ENCODE measurements at regions not wholly inside any gene's neighbourhood (a gene's known extent, or its start where the extent isn't known, plus 50 kb on each side); places are given as distances from the start of the nearest gene placed in this dataset.
"Not testable (repeated sequence)": the region's sequence is repeated elsewhere in the genome, so short reads cannot be mapped to it uniquely, and the experiment has no call there.

DNA sequence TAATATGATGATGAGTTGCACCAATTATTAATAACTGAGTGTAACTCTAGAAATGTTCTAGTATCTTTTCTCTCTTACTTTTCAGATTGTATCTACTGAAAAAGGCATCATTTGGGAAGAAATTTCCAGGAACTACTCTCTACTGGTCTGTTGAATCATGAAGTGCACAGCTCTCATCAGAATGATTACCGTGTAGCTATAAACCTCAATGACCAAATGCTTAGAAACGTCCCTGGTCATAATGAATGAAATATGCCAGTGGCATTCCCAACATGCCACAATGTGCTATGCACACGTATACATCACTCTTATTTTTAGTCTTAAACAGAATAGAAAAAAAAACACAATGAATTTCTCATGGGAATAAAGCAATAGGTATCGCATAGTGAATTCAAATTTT is 534.3 kb upstream of the OLFM3 start:
- FAIRE-seq = peak; percentile 67

DNA sequence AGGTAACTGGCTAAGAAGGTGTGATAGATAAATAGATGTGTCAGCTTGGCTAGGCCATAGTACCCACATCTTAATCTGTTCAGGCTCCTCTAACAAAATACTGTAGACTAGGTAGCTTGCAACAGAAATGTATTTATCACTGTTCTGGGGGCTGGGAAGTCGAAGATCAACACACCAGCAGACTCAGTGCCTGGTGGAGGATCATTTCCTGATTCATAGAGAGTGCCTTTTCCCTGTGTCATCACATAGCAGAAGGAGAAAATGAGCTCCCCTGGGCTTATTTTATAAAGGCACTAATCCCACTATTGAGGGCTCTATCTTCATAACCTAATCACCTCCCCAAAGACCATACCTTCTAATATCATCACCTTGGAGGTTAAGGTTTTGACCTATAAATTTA is 532.7 kb upstream of the OLFM3 start:
- peak; percentile 40 for DNase-seq (ENCODE audit: low spot score)
- no peak for FAIRE-seq

More for the DNA sequence above, 534.3 kb upstream of the OLFM3 start:
- peak; percentile 88 for DNase-seq (ENCODE audit: low spot score)

GRCh38 chr1:102500758-102501157 is 504.0 kb upstream of the OLFM3 start:
- no peak for DNase-seq (ENCODE audit: low spot score)
- no peak for FAIRE-seq

DNA sequence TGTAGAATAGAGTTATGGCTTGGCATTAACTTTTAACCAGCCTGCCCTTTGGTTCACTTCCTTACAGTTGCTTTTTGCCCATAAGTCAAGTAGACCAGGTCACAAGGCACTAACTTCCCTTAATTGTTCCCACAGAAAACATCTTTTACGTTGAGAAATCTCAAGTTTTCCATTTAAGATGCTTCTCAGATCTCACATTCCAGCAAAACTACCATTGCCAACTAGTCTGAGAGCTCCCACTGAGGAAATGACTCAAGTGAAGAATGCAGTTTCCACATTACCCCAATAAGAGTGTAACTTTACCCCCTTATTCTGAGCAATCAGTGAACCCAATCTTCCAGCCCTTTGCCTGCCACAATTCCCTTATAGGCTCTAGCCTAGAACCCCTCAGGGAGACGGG is 502.2 kb upstream of the OLFM3 start:
- DNase-seq (ENCODE audit: low spot score) (no peak), FAIRE-seq (no peak)

DNA sequence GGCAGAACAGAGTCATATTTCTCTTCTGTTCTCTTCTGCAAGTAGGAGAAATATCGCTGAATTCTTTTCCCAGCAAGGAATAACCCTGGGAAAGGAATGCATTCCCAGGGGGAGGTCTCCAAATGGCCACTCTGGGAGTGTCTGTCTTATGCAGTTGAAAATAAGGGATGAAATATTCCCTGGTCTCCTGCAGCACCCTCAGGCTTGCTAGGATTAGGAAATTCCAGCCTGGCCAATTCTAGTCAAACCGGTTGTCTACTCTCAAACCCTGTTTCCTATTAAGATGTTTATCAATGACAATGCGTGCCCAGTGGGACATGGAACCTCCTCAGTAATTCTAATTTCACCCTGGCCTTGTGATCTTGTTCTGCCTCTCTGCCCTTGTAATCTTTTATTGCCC is 501.1 kb upstream of the OLFM3 start:
- not testable (repeated sequence) for DNase-seq (ENCODE audit: low spot score); FAIRE-seq

DNA sequence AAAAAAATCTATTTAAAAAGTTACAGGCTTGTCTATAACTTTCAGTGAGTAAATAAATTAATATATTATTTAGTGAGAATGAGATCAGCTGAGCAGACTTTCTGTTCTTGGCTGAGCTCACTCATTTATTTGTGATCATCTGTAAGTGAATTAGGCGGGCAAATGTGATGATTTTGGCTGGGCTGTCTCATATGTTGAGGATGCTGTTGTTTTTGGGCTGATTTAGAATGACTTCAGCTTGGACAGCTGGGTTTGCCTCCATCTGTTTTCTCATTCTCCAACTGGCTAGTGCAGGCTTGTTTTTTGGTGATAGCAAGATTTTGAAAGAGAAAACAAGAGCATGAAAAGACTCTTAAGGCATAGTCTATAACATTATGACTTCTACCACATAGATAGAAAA is 475.8 kb upstream of the OLFM3 start:
- FAIRE-seq (no peak), DNase-seq (ENCODE audit: low spot score) (no peak)

DNA sequence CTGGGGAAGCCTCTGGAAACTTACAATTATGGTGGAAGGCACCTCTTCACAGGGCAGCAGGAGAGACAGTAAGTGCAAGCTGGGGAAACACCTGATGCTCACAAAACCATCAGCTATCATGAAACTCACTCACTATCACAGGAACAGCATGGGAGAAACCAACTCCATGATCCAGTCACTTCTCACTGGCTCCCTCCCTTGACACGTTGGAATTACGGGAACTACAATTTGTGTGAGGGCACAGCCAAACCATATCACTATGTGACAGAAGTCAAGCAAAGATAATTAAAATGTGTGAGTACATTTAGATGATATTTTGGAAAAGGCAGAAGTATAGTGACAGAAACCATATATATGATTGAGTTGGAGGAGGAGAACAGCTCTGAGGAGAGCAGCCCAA is 474.0 kb upstream of the OLFM3 start:
- FAIRE-seq (no peak), DNase-seq (ENCODE audit: low spot score) (no peak)

GRCh38 chr1:102466487-102466886 is 469.8 kb upstream of the OLFM3 start:
- FAIRE-seq = no peak
- DNase-seq (ENCODE audit: low spot score) = no peak

DNA sequence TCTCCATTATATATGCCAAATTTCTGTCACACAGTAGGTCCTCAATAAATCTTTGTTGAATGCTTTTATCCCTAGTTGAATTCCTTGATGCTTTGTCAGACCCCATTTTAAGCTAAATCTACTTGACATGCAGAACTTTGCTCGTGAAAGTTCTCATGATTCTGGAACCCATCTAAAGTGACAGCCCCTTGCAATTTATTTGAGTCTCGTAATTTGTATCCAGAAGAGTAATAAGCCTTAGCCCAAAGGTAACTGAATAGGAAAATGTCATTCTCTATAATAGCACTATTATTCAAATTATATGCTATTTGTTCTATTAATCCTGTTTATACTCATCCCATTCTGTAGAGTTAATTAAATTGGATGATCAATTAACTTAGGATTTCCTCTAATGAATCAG is 466.6 kb upstream of the OLFM3 start:
- no peak for FAIRE-seq
- no peak for DNase-seq (ENCODE audit: low spot score)

- not testable (repeated sequence) for DNase-seq (ENCODE audit: low spot score); FAIRE-seq
Measured at GRCh38 chr1:102442317-102442716, 445.6 kb upstream of the OLFM3 start.

GRCh38 chr1:102435483-102435882 is 438.8 kb upstream of the OLFM3 start:
- FAIRE-seq (no peak), DNase-seq (ENCODE audit: low spot score) (no peak)

DNA sequence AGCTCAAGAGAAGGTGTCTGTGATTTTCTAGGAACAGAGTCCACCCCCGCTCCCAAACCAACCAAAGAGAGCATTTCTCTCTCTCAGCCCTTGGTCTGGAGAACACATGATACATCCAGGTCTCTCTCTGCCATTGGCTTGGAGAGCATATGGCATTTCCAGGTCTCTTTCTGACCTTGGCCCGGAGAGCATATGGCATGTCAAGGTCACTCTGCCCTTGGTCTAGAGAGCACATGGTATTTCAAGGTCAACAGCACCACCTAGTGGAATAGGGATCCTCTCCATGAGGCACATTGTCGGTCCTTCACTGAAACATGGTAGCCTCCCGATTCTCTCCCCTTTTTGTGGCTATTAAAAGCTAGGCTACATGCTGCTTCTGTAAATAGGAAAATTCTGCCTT is 437.7 kb upstream of the OLFM3 start:
- no peak for FAIRE-seq
- DNase-seq (ENCODE audit: low spot score) = no peak

DNA sequence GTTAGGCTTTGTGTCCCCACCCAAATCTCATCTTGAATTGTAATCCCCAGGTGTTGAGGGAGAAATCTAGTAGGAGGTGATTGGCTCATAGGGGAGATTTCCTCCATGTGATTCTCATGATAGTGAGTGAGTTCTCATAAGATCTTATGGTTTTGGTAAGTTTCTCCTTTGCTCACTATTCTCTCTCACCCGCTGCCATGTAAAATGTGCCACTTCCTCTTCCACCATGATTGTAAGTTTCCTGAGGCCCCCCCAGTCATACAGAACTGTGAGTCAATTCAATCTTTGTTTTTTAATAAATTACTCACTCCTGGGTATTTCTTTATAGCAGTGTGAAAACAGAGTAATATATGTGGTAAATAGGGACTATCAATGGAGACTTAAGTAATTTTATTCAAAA is 434.5 kb upstream of the OLFM3 start:
- FAIRE-seq = no peak

DNA sequence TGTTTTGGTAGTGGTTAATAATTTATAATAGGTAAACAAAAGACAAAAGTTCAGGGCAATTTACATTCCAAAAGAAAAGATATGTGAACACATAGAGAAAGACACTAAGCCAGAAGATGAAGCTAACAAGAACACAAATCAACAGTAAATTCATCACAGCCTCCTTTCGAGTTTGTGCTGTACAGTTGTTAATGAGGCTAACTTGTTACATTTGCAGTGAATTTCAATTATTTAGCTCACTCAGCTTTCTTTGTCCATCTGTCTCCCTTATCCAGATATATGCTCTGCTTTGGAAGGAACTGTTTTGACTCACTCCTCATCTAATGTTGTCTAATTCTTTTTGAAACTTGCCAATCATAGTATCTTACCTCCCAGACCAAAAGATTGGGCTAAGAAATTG is 423.3 kb upstream of the OLFM3 start:
- DNase-seq (ENCODE audit: low spot score) (no peak), FAIRE-seq (no peak)

More for the DNA sequence above, 434.5 kb upstream of the OLFM3 start:
- no peak for DNase-seq (ENCODE audit: low spot score)
